ENCODE measurements at regions not wholly inside any gene's neighbourhood (a gene's known extent, or its start where the extent isn't known, plus 50 kb on each side); places are given as distances from the start of the nearest gene placed in this dataset.

DNA sequence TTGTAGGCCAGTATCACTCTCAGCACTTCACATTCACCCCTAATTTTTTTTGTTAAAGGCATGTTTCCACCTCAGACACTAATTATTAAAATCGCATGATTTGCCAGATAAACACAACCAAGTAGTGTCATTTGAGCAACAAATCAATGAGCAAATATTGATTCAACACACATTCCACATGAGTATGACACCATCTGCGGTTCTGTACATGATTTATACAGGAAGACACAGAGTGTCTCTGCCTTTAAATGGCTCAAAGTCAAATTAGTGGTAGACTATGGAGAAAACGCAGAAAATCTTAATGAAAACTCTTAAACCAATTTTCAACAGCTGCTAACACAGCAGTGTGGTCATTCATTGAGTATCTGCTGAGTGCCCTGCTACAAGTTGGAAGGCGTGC lies 300.2 kb downstream of the SOX4 start:
- no peak for DNase-seq (ENCODE audit: low spot score)
- TF ChIP-seq CTCF (IDR thresholded peaks at IDR 0.05), result no peak
- ATAC-seq (ENCODE audit: low FRiP score), result no peak

DNA sequence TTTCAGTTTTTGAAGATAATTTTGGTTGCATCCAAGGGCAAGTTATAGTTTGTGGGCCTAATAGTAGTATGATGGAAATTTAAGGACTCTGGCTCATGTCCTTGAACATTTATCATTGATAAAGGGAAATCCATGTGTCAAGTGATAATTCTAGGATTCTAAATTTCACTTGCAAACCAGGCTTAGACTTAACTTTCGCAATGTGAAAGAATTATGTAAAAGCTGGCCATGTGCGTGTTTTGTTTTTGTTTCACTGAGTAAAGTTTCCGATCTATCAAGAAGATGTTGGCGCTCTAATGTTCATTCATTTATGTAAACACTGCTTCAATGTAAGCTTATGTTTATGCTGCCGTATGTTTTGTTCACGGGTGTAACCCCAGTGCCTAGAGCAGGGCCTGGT lies 302.0 kb downstream of the SOX4 start:
- no peak for DNase-seq (ENCODE audit: low spot score)
- TF ChIP-seq CTCF (IDR thresholded peaks at IDR 0.05), result no peak
- ATAC-seq (ENCODE audit: low FRiP score), result no peak

DNA sequence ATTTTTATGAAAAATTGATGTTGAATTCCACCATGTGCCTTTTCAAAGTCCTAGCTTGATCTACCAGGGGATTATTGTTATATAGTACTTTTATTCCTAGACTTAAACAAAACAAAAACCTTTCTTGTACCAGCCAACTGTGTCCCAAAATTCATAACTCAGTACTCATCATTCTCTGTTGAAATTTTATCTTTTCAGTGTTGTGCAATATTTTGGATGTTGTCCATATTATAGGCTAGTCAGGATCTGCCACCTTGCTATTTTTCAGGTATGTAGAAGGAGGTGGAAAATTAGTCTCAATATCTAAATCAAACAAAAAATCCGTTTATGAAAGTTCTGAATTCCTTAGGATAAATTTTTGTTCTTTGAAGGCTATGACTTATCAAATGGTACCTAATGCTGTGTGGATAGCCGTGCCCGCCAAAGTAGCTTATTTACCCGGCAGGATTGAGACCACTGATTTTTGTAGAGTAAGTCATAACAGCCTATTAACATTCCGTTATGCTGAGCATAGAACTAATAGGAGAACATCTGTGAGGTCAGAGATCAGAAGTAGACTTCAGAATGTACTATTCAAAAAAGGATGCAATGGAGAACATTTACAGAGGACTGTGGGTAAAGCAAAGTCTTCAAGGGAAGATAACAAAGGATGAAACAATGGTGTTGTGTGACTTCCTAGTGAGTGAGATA lies 304.7 kb downstream of the SOX4 start:
- ATAC-seq (ENCODE audit: low FRiP score) (peak; percentile 65), DNase-seq (ENCODE audit: low spot score) (no peak)
- TF ChIP-seq CTCF (IDR thresholded peaks at IDR 0.05), result no peak

DNA sequence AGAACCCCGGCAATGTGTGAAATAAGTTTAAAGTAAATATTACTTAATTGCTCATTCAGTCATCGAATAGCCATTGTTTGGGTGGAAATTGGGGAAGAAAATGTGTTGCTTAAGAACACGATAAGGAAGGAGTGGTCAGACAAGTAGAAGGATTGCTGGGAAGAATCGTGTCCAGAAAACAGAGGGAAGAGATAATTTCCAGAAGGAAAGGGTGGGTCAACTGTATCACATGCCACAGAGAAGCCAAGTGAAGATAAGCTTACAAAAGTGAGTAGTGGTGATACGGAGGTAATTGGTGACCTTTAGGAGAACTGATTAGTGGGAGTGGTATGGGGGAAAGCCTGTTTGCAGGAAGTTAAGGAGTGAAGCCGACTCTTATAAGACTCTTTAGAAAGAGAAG lies 306.2 kb downstream of the SOX4 start:
- no peak for ATAC-seq (ENCODE audit: low FRiP score)
- no peak for DNase-seq (ENCODE audit: low spot score)
- no peak for TF ChIP-seq CTCF (IDR thresholded peaks at IDR 0.05)

DNA sequence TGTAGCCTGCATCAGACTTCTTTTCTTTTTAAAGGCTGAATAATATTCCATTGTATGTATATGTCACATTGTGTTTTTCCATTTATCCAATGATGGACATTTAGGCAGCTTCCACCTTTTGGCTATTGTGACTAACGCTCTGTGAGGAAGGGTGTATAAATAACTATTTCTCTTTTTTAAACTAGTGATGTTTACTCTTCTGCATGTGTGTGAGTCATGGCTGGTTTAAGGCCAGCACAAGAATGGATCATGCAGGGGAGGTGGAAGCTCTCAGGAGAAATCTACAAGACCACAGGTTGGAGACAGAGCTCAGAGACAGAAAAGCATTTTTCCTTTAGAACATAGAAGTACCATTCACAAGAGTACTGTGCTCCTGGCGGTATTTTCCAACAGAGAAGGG lies 307.2 kb downstream of the SOX4 start:
- DNase-seq (ENCODE audit: low spot score), result no peak
- ATAC-seq (ENCODE audit: low FRiP score), result peak; percentile 85
- no peak for TF ChIP-seq CTCF (IDR thresholded peaks at IDR 0.05)

GRCh38 chr6:21902628-21903169 lies 309.1 kb downstream of the SOX4 start:
- DNase-seq (ENCODE audit: low spot score) (no peak), ATAC-seq (ENCODE audit: low FRiP score) (no peak)
- no peak for TF ChIP-seq CTCF (IDR thresholded peaks at IDR 0.05)

DNA sequence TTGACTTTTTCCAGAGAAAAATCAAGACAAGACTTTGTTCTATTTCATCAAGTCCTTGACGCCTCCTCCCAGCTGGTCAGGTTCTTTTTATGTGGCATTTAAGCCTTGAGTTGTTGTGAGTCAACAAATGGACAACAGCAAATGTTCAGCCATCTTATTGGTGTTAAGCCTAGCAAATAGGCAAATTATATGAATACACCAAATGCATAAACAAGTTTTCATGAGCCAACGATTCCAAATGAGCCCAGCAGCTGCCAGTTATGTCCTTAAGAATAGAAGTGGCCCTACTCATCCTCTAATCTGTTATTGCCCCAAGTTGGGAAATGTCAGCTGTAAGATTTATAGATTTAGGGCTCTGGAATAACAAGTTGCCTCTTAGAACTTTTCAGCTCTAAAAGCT lies 312.0 kb downstream of the SOX4 start:
- ATAC-seq (ENCODE audit: low FRiP score) (no peak), DNase-seq (ENCODE audit: low spot score) (no peak)
- no peak for TF ChIP-seq CTCF (IDR thresholded peaks at IDR 0.05)

Data from omental fat pad (tissue), 3 donors.